Large intestine (tissue), 3 donors: ENCODE measurements at regions not wholly inside any gene's neighbourhood (a gene's known extent, or its start where the extent isn't known, plus 50 kb on each side); places are given as distances from the start of the nearest gene placed in this dataset.

ENCODE experiments used
- DNase-seq, 2 donors: peaks; one replicate each; pipeline versions ENCODE4 v3.0.0 to v3.0.0-alpha.2; 2013
- H3K27ac ChIP-seq: one replicate; pipeline ENCODE4 v1.5.1; 2013; ENCODE audit warnings: low read length
- H3K27me3 ChIP-seq: 2 replicates; pipeline ENCODE4 v1.6.1; 2013; ENCODE audit warnings: low read length; ENCODE audit not compliant: control insufficient read depth, insufficient read depth
- H3K36me3 ChIP-seq: 2 replicates; pipeline ENCODE4 v1.6.1; 2013; ENCODE audit warnings: low read length; ENCODE audit not compliant: control insufficient read depth, insufficient read depth
- H3K4me1 ChIP-seq: one replicate; pipeline ENCODE4 v1.6.1; 2013; ENCODE audit warnings: low read length; ENCODE audit not compliant: control insufficient read depth, insufficient read depth
- H3K4me3 ChIP-seq: one replicate; pipeline ENCODE4 v1.5.1; 2013; ENCODE audit warnings: low read length
- H3K9me3 ChIP-seq: one replicate; pipeline ENCODE4 v1.6.1; 2013; ENCODE audit warnings: mild to moderate bottlenecking, low read depth, low read length, moderate library complexity; ENCODE audit not compliant: control insufficient read depth
- WGBS: methylation state at CpG from one replicate; pipeline ENCODE4 v1.1.5; 2013; ENCODE audit warnings: low lambda C conversion rate; ENCODE audit not compliant: insufficient coverage; 5-methylcytosine and 5-hydroxymethylcytosine counted together

DNA sequence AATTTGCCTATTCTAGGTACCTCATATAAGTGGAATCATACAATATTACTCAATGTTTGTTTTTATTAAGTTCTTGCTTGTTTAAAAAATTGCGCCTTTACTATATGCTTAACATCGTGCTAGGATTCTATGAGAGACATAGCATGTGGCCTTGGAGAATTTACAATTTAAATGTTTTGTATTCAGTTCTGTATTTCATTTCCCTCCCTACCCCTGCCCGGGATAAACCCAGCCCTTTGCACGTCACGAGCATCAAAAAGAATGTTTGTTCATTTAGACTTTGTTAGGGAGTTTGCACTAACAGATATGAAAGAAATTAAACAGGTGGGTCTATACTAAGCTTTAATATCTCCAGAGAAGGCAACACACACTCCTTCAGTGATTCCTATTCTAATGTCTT is 75.7 kb downstream of the C18orf54 start:
- Histone ChIP-seq H3K4me3 (no peak overlapping the region), H3K4me1 (no peaks in the 10 kb centered on the region), H3K36me3 (no peaks in the 10 kb centered on the region), H3K27me3 (no peaks in the 10 kb centered on the region), H3K27ac (no peak overlapping the region), H3K9me3 (no peaks in the 10 kb centered on the region)
- no peak for DNase-seq
- WGBS: 46% methylated on average over 4 of the region's 5 CpGs

- Histone ChIP-seq H3K4me1 (no peaks in the 10 kb centered on the region), H3K36me3 (no peaks in the 10 kb centered on the region), H3K27me3 (no peaks in the 10 kb centered on the region), H3K4me3 (no peak overlapping the region), H3K9me3 (no peaks in the 10 kb centered on the region), H3K27ac (no peak overlapping the region)
- no CpG with 5 or more reads among the region's 1 CpG for WGBS
- no peak for DNase-seq
Measured at GRCh38 chr18:54433857-54434256, 76.2 kb downstream of the C18orf54 start.

GRCh38 chr18:54434453-54434852 is 76.7 kb downstream of the C18orf54 start:
- no peak for DNase-seq
- WGBS: no CpG with 5 or more reads among the region's 1 CpG
- H3K4me1 ChIP-seq: no peaks in the 10 kb centered on the region
- no peaks in the 10 kb centered on the region for H3K27me3 ChIP-seq
- H3K36me3 ChIP-seq: no peaks in the 10 kb centered on the region
- H3K27ac ChIP-seq: no peak overlapping the region
- H3K4me3 ChIP-seq: no peak overlapping the region
- no peaks in the 10 kb centered on the region for H3K9me3 ChIP-seq

DNA sequence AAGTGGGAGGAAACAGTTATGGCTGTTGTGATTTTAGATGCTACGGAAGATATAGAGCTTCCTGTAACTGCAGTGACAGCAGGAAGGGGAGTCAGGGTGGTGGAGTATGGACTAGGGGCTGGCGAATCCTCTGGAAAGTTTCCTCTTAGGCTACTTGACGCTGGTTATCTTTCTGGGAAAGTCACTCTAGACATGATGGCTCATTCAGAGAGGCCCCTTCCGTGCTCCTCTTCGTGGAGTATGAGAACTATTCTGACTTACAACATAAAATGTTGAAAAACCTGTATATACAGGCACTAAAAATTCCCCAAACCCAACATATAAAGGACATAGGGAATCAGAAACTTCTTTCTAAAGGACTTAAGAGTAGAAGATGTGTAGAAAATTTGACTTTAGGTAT is 78.8 kb downstream of the C18orf54 start:
- 80% methylated on average over 2 of the region's 5 CpGs for WGBS
- Histone ChIP-seq H3K27me3 (no peaks in the 10 kb centered on the region), H3K4me1 (no peaks in the 10 kb centered on the region), H3K9me3 (no peaks in the 10 kb centered on the region), H3K27ac (no peak overlapping the region), H3K4me3 (no peak overlapping the region), H3K36me3 (no peaks in the 10 kb centered on the region)
- no peak for DNase-seq

- no peak for DNase-seq
- no CpG with 5 or more reads among the region's 1 CpG for WGBS
- Histone ChIP-seq H3K4me1 (no peaks in the 10 kb centered on the region), H3K9me3 (no peaks in the 10 kb centered on the region), H3K4me3 (no peak overlapping the region), H3K27ac (no peak overlapping the region), H3K27me3 (no peaks in the 10 kb centered on the region), H3K36me3 (no peaks in the 10 kb centered on the region)
Measured at GRCh38 chr18:54440292-54440691, 82.6 kb downstream of the C18orf54 start.

GRCh38 chr18:54444319-54444914 is 86.7 kb downstream of the C18orf54 start:
- Histone ChIP-seq H3K36me3 (no peaks in the 10 kb centered on the region), H3K4me3 (no peak overlapping the region), H3K9me3 (no peaks in the 10 kb centered on the region), H3K27ac (no peak overlapping the region), H3K4me1 (no peaks in the 10 kb centered on the region), H3K27me3 (no peaks in the 10 kb centered on the region)
- peak; percentile 44 to 63 for DNase-seq
- WGBS: 0% methylated on average over 2 of the region's 7 CpGs

DNA sequence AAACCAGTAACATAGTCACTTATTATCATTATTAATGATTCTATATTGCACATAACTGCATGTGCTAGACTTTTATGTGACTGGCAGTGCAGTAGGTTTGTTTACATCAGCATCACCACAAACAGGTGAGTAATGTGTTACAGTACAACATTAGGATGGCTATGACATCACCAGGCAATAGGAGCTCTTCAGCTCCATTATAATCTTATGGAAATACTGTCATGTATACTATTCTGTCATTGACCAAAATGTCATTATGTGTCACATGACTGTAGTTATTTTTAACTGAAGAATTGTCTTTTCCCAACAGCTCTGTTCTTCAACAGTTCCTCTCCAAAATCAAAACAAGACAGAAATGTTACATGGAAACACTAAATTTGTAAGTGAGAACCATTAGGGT is 96.3 kb downstream of the C18orf54 start:
- Histone ChIP-seq H3K4me1 (no peaks in the 10 kb centered on the region), H3K27me3 (no peaks in the 10 kb centered on the region), H3K27ac (no peak overlapping the region), H3K36me3 (no peaks in the 10 kb centered on the region), H3K9me3 (no peaks in the 10 kb centered on the region), H3K4me3 (no peak overlapping the region)
- no peak for DNase-seq

GRCh38 chr18:54465502-54465901 is 107.8 kb downstream of the C18orf54 start:
- Histone ChIP-seq H3K9me3 (peaks cover 4% of the 10 kb centered on the region), H3K4me3 (no peak overlapping the region), H3K4me1 (no peaks in the 10 kb centered on the region), H3K36me3 (no peaks in the 10 kb centered on the region), H3K27me3 (no peaks in the 10 kb centered on the region), H3K27ac (no peak overlapping the region)
- WGBS: 100% methylated on average over 1 of the region's 2 CpGs
- no peak for DNase-seq

DNA sequence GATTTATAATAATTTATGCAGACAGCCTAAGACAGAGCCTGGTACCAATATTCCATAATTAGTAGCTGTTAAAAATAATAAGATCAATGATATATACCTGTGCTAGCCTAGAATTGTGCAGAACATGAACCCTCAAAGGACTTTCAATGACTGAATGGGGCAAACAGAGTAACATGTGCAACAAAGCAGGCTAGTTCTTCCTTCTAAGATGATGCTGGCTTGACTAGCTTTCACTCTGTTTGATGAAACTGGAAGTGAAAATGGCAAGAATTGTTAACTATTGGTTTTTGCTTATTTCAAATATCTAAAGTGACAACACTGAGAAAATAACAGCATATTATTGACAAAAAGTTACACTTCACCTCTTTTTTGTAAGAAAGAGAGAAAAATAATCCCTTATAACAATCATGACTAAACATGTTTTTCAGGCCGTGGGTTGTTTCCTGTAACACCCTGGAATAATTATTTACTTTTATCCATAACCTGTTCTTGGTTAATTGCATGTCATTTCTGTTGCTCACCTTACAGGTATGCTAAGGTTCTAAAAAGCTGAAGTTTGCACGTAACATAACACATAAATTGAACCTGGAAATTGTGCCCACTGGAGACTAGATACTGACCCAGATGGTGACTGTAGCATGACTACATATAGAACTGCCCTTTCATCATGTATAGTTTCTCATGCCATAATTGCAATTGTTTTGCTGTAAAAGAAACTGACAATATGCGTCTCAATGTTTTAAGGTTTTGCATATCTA is 108.7 kb downstream of the C18orf54 start:
- no peak overlapping the region for H3K27ac ChIP-seq
- DNase-seq: no peak
- H3K9me3 ChIP-seq: peaks cover 4% of the 10 kb centered on the region
- no peaks in the 10 kb centered on the region for H3K27me3 ChIP-seq
- no peaks in the 10 kb centered on the region for H3K36me3 ChIP-seq
- WGBS: 100% methylated on average over 1 of the region's 3 CpGs
- H3K4me3 ChIP-seq: no peak overlapping the region
- no peaks in the 10 kb centered on the region for H3K4me1 ChIP-seq

- H3K27ac ChIP-seq: no peak overlapping the region
- 67% methylated on average over 1 of the region's 5 CpGs for WGBS
- H3K27me3 ChIP-seq: no peaks in the 10 kb centered on the region
- no peaks in the 10 kb centered on the region for H3K36me3 ChIP-seq
- no peak overlapping the region for H3K4me3 ChIP-seq
- H3K9me3 ChIP-seq: no peaks in the 10 kb centered on the region
- no peaks in the 10 kb centered on the region for H3K4me1 ChIP-seq
- no peak for DNase-seq
Measured at GRCh38 chr18:54479365-54479764, 111.7 kb upstream of the DYNAP start.

DNA sequence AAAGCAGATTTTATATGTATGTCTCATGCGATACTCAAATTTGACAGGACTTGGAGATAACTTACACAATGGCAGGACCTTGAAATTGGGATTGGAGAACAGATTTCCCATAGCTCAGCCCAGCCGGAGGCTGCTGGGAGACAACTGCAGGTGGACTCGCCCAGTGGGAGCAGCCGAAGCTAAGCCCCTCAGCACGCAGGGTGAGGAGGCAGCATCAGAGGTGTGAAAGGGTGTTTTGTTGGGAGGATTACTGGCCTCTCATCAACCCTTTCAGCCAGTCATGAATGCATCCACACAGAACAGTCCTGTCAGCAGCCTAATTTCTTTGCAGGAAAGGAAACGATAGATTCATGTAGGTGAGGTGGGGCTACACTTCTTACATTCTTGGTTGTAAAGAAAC is 110.4 kb upstream of the DYNAP start:
- no CpG with 5 or more reads among the region's 6 CpGs for WGBS

More for the DNA sequence above, 110.4 kb upstream of the DYNAP start:
- H3K4me3 ChIP-seq: no peak overlapping the region
- no peaks in the 10 kb centered on the region for H3K36me3 ChIP-seq
- no peaks in the 10 kb centered on the region for H3K27me3 ChIP-seq
- H3K27ac ChIP-seq: no peak overlapping the region
- no peak for DNase-seq
- no peaks in the 10 kb centered on the region for H3K9me3 ChIP-seq
- no peaks in the 10 kb centered on the region for H3K4me1 ChIP-seq
